ENCODE measurements at regions not wholly inside any gene's neighbourhood (a gene's known extent, or its start where the extent isn't known, plus 50 kb on each side); places are given as distances from the start of the nearest gene placed in this dataset.

DNA sequence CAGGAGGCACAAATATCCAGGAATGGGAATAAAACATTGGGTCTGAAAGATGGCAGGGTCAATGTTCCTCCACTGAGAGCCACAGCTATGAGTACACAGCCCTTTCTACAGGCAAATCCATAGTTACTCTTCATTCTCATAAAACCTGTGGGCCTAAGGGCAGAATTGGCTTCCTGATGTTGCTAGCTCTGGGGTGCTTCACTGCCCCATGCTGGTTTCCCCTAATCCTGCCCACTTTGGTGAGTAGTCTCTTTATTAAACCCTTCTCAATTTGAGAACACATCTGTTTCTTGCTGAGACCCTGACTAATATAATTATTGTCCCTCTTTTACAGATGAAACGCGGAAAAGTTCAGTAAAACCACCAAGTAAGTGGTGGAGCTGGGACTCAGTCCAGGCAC, 66.3 kb upstream of the RAI14 start:
- Histone ChIP-seq H3K4me3 (ENCODE audit: low read length in 3 of 3) (no peak overlapping the region), H3K9me3 (ENCODE audit: control insufficient read depth in 3 of 3, low read length in 3 of 3) (no peaks in the 10 kb centered on the region), H3K4me1 (ENCODE audit: control insufficient read depth in 3 of 3, insufficient read depth in 3 of 3, low read length in 3 of 3) (no peaks in the 10 kb centered on the region), H3K9ac (ENCODE audit: low read depth in 1 of 3, low read length in 3 of 3) (no peak overlapping the region), H3K36me3 (ENCODE audit: control insufficient read depth in 3 of 3, insufficient read depth in 3 of 3, low read length in 3 of 3) (no peaks in the 10 kb centered on the region), H3K27ac (ENCODE audit: low read depth, low read length) (no peak overlapping the region), H3K27me3 (ENCODE audit: control insufficient read depth in 3 of 3, insufficient read depth in 3 of 3, low read length in 3 of 3) (no peaks in the 10 kb centered on the region)

DNA sequence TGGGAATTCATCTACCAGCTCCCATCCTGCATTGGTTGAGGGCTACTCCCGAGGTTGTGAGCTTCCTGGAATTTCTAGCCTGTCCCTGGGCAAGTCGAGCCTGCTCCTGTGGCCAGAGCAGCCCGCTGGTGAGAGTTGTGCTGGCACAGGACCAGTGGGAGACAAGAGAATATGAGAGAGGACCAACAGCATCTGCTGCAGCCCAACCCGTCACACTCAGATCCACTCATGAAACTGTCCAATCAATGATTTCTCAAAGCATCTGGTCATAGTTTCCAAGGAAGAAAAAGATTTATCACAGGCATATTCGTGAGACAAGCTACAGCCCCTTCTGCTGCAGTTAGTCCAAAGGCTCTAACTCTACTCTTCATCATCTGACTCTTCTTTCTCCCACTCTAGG, 64.4 kb upstream of the RAI14 start:
- H3K27me3 ChIP-seq (ENCODE audit: control insufficient read depth in 3 of 3, insufficient read depth in 3 of 3, low read length in 3 of 3) = no peaks in the 10 kb centered on the region
- H3K9ac ChIP-seq (ENCODE audit: low read depth in 1 of 3, low read length in 3 of 3) = no peak overlapping the region
- no peaks in the 10 kb centered on the region for H3K4me1 ChIP-seq (ENCODE audit: control insufficient read depth in 3 of 3, insufficient read depth in 3 of 3, low read length in 3 of 3)
- H3K27ac ChIP-seq (ENCODE audit: low read depth, low read length) = no peak overlapping the region
- no peaks in the 10 kb centered on the region for H3K36me3 ChIP-seq (ENCODE audit: control insufficient read depth in 3 of 3, insufficient read depth in 3 of 3, low read length in 3 of 3)
- H3K4me3 ChIP-seq (ENCODE audit: low read length in 3 of 3) = no peak overlapping the region
- no peaks in the 10 kb centered on the region for H3K9me3 ChIP-seq (ENCODE audit: control insufficient read depth in 3 of 3, low read length in 3 of 3)

DNA sequence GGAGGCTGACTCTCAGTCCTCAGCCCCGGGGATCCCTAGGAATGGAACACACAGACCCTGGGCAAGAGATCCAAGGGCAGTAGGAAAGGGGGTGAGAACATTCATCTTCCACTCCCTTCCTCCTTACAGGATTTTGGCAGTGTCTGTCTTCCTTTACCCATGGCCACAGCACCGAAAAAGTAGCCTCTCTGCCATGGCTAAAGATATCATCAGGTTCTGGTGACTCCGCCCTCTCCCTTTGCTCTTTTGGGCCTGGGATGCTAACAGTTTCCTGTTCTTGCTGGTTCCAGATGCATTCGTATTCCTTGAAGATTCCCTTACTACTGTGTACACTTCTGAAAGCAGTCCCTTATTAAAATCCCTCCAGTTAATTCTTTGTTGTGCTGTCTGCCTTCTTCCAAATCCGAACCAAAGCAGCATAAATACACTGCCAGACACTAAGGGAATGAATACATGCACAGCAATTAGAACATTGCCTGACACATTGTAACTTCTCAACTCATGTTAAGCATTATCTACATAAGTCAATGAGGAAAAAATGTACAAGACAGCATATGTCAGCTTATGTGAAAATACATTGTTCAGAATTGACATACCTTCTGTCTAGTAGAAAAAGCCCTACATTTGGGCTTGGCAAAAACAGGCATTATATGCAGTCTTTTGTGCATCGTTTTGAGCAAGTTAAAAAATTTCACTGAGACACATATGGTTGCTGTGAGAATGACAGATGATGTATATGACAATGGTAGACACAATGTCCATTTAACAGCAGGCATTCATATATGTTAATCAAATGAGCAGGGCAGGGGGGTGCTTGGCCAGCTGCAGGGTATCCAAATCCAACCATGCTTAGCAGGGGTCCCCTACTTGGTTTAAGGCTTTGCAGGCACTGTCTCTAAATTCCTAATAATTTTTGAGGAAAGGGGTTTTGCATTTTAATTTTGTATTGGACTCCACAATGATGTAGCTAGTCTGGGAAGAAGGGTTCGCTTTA, 58.8 kb upstream of the RAI14 start:
- Histone ChIP-seq H3K4me3 (ENCODE audit: low read length in 3 of 3) (no peak overlapping the region), H3K27me3 (ENCODE audit: control insufficient read depth in 3 of 3, insufficient read depth in 3 of 3, low read length in 3 of 3) (no peaks in the 10 kb centered on the region), H3K9me3 (ENCODE audit: control insufficient read depth in 3 of 3, low read length in 3 of 3) (no peaks in the 10 kb centered on the region), H3K4me1 (ENCODE audit: control insufficient read depth in 3 of 3, insufficient read depth in 3 of 3, low read length in 3 of 3) (no peaks in the 10 kb centered on the region), H3K27ac (ENCODE audit: low read depth, low read length) (no peak overlapping the region), H3K9ac (ENCODE audit: low read depth in 1 of 3, low read length in 3 of 3) (no peak overlapping the region), H3K36me3 (ENCODE audit: control insufficient read depth in 3 of 3, insufficient read depth in 3 of 3, low read length in 3 of 3) (no peaks in the 10 kb centered on the region)

DNA sequence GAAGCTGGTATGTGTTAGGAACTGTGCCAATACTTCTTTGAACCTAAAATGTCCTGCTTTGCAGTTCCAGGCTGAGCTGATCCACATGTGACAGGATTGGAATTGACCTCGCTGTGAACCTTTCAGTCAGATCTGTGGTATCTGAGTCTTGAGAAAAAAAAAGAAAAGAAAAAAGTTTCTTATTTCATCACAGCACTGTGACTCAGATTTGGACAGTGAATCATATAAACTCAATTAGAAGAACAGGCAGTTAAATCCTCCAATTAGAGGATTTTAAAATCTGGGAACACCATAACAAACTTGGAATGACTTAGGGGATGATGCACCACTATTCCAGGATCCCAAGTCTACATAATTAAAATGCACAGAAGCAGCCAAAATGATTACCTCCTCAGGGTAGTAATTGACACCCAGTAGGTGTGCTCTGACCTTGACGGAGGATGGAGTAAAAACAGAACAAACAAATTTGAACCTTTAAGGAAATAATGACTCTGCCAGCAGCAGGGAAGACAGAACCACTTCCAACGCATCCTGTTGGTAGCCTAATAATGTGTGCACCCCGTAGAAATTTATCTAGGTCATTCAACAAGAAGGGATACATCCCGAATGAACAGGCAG, 57.8 kb upstream of the RAI14 start:
- no peak overlapping the region for H3K27ac ChIP-seq (ENCODE audit: low read depth, low read length)
- H3K4me3 ChIP-seq (ENCODE audit: low read length in 3 of 3) = no peak overlapping the region
- no peaks in the 10 kb centered on the region for H3K36me3 ChIP-seq (ENCODE audit: control insufficient read depth in 3 of 3, insufficient read depth in 3 of 3, low read length in 3 of 3)
- H3K9me3 ChIP-seq (ENCODE audit: control insufficient read depth in 3 of 3, low read length in 3 of 3) = no peaks in the 10 kb centered on the region
- no peaks in the 10 kb centered on the region for H3K4me1 ChIP-seq (ENCODE audit: control insufficient read depth in 3 of 3, insufficient read depth in 3 of 3, low read length in 3 of 3)
- no peak overlapping the region for H3K9ac ChIP-seq (ENCODE audit: low read depth in 1 of 3, low read length in 3 of 3)
- no peaks in the 10 kb centered on the region for H3K27me3 ChIP-seq (ENCODE audit: control insufficient read depth in 3 of 3, insufficient read depth in 3 of 3, low read length in 3 of 3)

DNA sequence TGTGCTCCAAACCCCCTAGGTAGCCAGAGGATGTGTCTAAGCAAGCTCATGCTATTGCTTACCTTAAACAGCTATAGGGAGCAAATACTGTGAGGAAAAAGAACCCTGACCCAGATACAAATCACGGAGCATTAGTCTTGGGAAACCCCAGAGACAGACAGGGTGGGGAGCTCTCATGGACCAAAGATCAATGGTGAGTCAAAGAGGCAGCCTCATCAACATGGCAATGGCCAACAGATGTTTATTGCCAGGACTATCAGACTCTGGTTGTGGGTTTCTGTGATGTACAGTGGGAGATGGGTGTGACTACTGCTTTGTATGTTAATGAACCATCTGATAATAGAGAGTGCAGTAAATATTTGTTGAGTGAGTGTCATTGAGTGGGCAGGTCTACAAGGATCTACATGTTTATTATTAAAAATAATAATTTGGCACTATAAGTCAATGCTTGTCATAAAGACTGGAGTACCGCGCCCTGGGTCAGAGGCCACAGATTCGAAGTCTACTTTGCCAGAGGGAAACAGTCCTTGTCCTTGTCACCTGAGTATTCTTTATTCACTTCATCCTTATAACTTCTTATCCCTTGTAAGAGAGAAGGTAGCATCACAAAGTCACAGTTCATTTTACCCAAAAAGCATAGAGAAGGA, 56.5 kb upstream of the RAI14 start:
- H3K9ac ChIP-seq (ENCODE audit: low read depth in 1 of 3, low read length in 3 of 3) = no peak overlapping the region
- no peaks in the 10 kb centered on the region for H3K9me3 ChIP-seq (ENCODE audit: control insufficient read depth in 3 of 3, low read length in 3 of 3)
- no peak overlapping the region for H3K4me3 ChIP-seq (ENCODE audit: low read length in 3 of 3)
- H3K27ac ChIP-seq (ENCODE audit: low read depth, low read length) = no peak overlapping the region
- no peaks in the 10 kb centered on the region for H3K4me1 ChIP-seq (ENCODE audit: control insufficient read depth in 3 of 3, insufficient read depth in 3 of 3, low read length in 3 of 3)
- no peaks in the 10 kb centered on the region for H3K27me3 ChIP-seq (ENCODE audit: control insufficient read depth in 3 of 3, insufficient read depth in 3 of 3, low read length in 3 of 3)
- H3K36me3 ChIP-seq (ENCODE audit: control insufficient read depth in 3 of 3, insufficient read depth in 3 of 3, low read length in 3 of 3) = no peaks in the 10 kb centered on the region

DNA sequence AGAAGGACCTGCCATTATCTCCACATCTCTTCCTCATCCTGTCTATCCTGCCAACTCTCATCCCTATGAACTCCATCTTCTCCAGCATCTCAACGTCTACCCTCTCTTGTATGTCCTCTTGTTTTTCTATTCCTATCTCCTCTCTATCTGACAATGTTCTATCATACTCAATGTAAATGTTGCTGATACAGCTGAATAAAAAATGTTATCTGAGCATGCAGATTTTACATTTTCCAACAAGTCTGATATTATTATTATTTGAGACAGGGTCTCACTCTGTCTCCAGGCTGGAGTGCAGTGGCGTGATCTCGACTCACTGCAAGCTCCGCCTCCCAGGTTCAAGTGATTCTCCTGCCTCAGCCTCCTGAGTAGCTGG, 56.0 kb upstream of the RAI14 start:
- Histone ChIP-seq H3K4me3 (ENCODE audit: low read length in 3 of 3) (no peak overlapping the region), H3K27me3 (ENCODE audit: control insufficient read depth in 3 of 3, insufficient read depth in 3 of 3, low read length in 3 of 3) (no peaks in the 10 kb centered on the region), H3K9me3 (ENCODE audit: control insufficient read depth in 3 of 3, low read length in 3 of 3) (no peaks in the 10 kb centered on the region), H3K9ac (ENCODE audit: low read depth in 1 of 3, low read length in 3 of 3) (no peak overlapping the region), H3K4me1 (ENCODE audit: control insufficient read depth in 3 of 3, insufficient read depth in 3 of 3, low read length in 3 of 3) (no peaks in the 10 kb centered on the region), H3K27ac (ENCODE audit: low read depth, low read length) (no peak overlapping the region), H3K36me3 (ENCODE audit: control insufficient read depth in 3 of 3, insufficient read depth in 3 of 3, low read length in 3 of 3) (no peaks in the 10 kb centered on the region)

DNA sequence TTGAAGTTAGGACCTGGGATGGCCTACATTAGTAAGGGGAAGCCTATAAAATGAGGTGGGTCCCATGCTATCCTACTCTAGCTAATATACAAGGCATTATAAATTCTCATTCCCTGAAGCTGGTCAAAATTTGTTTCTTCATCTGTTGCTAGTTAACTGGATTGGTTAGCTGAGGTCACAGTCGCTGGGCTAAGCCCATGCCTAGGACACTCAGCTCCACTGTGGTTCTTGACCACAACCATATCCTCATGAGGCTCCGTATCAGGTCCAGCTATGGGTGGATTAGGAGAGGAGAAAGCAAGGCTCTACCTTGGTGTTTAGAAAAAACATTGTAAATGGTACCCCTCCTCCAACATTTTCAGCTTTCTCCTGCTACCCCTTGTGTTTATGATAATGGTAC, 52.8 kb upstream of the RAI14 start:
- H3K27ac ChIP-seq (ENCODE audit: low read depth, low read length) = no peak overlapping the region
- no peaks in the 10 kb centered on the region for H3K4me1 ChIP-seq (ENCODE audit: control insufficient read depth in 3 of 3, insufficient read depth in 3 of 3, low read length in 3 of 3)
- H3K27me3 ChIP-seq (ENCODE audit: control insufficient read depth in 3 of 3, insufficient read depth in 3 of 3, low read length in 3 of 3) = no peaks in the 10 kb centered on the region
- H3K9ac ChIP-seq (ENCODE audit: low read depth in 1 of 3, low read length in 3 of 3) = no peak overlapping the region
- no peaks in the 10 kb centered on the region for H3K9me3 ChIP-seq (ENCODE audit: control insufficient read depth in 3 of 3, low read length in 3 of 3)
- no peaks in the 10 kb centered on the region for H3K36me3 ChIP-seq (ENCODE audit: control insufficient read depth in 3 of 3, insufficient read depth in 3 of 3, low read length in 3 of 3)
- no peak overlapping the region for H3K4me3 ChIP-seq (ENCODE audit: low read length in 3 of 3)

DNA sequence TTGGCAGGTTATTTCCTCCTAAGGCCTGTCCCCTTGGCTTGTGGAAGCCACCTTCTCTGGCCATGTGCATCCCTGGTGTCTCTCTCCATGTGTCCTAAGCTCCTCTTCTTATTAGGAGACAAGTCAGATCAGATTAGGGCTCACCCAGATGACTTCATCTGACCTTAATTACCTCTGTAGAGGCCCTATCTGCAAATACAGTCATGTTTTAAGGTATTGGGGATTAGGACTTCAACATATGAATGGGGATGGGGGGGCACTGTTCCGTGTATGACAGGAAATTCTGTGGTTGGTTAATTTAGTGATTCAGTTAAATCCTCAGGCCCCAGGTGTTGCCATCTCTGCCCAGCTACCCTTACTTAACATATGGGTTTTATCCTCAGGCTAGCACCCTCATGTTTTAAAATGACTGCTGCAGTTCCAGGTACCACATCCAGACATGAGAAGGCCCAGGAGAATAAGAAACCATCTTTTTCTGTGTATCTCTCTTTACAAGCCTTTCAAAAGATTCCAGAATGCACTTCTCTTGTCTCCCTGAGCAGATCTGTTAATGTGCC, 51.9 kb upstream of the RAI14 start:
- no peaks in the 10 kb centered on the region for H3K27me3 ChIP-seq (ENCODE audit: control insufficient read depth in 3 of 3, insufficient read depth in 3 of 3, low read length in 3 of 3)
- H3K36me3 ChIP-seq (ENCODE audit: control insufficient read depth in 3 of 3, insufficient read depth in 3 of 3, low read length in 3 of 3) = no peaks in the 10 kb centered on the region
- H3K9me3 ChIP-seq (ENCODE audit: control insufficient read depth in 3 of 3, low read length in 3 of 3) = no peaks in the 10 kb centered on the region
- no peak overlapping the region for H3K27ac ChIP-seq (ENCODE audit: low read depth, low read length)
- no peak overlapping the region for H3K4me3 ChIP-seq (ENCODE audit: low read length in 3 of 3)
- peaks cover 0 to 1% (median 0%) of the 10 kb centered on the region in 3 donors for H3K4me1 ChIP-seq (ENCODE audit: control insufficient read depth in 3 of 3, insufficient read depth in 3 of 3, low read length in 3 of 3)
- H3K9ac ChIP-seq (ENCODE audit: low read depth in 1 of 3, low read length in 3 of 3) = no peak overlapping the region

DNA sequence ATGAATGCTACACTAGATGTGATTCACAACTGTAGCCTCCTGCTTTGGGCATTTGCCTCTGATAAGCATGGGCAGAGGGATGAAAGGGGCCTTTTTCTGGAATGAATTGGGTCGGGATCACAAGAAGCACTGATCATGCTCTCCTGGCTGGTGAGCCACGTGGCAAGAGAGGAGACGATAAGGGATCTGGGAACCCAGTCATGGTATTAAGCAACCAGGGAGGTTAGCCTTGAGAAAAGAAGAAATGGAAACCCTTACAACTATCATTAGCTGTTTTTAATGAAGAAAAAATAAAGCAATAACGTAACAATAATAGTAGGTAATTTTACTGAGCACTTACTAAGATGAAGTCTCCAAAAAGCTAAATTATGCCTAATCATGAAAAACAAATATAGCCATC, 50.0 kb upstream of the RAI14 start:
- H3K4me1 ChIP-seq (ENCODE audit: control insufficient read depth in 3 of 3, insufficient read depth in 3 of 3, low read length in 3 of 3) = peaks cover 0 to 4% (median 0%) of the 10 kb centered on the region in 3 donors
- H3K9me3 ChIP-seq (ENCODE audit: control insufficient read depth in 3 of 3, low read length in 3 of 3) = no peaks in the 10 kb centered on the region
- H3K36me3 ChIP-seq (ENCODE audit: control insufficient read depth in 3 of 3, insufficient read depth in 3 of 3, low read length in 3 of 3) = no peaks in the 10 kb centered on the region

More for the DNA sequence above, 50.0 kb upstream of the RAI14 start:
- Histone ChIP-seq H3K27me3 (ENCODE audit: control insufficient read depth in 3 of 3, insufficient read depth in 3 of 3, low read length in 3 of 3) (no peaks in the 10 kb centered on the region), H3K9ac (ENCODE audit: low read depth in 1 of 3, low read length in 3 of 3) (no peak overlapping the region), H3K4me3 (ENCODE audit: low read length in 3 of 3) (no peak overlapping the region), H3K27ac (ENCODE audit: low read depth, low read length) (no peak overlapping the region)

Measured in skeletal muscle tissue (tissue), 3 donors.